Colonic mucosa (tissue), 4 donors: ENCODE measurements at regions not wholly inside any gene's neighbourhood (a gene's known extent, or its start where the extent isn't known, plus 50 kb on each side); places are given as distances from the start of the nearest gene placed in this dataset.

Source experiments
- DNase-seq: peaks from one replicate; pipeline ENCODE4 v3.0.0-alpha.2; 2020
- H3K27ac ChIP-seq: fragments of 200-600 bp; one replicate; pipeline ENCODE4 v1.8.0; 2021
- H3K27me3 ChIP-seq: fragments of 200-600 bp; one replicate; pipeline ENCODE4 v1.8.0; 2021
- H3K36me3 ChIP-seq: fragments of 200-600 bp; one replicate; pipeline ENCODE4 v1.8.0; 2021
- H3K4me1 ChIP-seq: fragments of 200-600 bp; one replicate; pipeline ENCODE4 v1.8.0; 2021; ENCODE audit warnings: mild to moderate bottlenecking
- H3K4me3 ChIP-seq: fragments of 200-600 bp; one replicate; pipeline ENCODE4 v1.8.0; 2021
- H3K9ac ChIP-seq, 2 donors: one replicate each; pipeline ENCODE4 v1.7.0; 2013; ENCODE audit warnings: control low read depth in 2 of 2, low read depth in 2 of 2, low read length in 2 of 2
- H3K9me3 ChIP-seq: fragments of 200-600 bp; one replicate; pipeline ENCODE4 v1.8.0; 2021
- CTCF ChIP-seq: fragments of 200-600 bp; IDR thresholded peaks from one replicate; pipeline ENCODE4 v1.8.0; 2022; ENCODE audit warnings: antibody characterized with exemption, mild to moderate bottlenecking
- intact Hi-C: fragments of 100-400 bp; cut with DNase I; formaldehyde crosslinking; loops from one replicate; pipeline ENCODE4 v1.14.1; 2022
- donor health status: healthy.
- donor health status: DM: no; HTN: no; CAD: no.
- donor health status: DM: no; HTN: no; CAD: no.

- no peak for TF ChIP-seq CTCF
- no peak for DNase-seq
- Histone ChIP-seq H3K4me3 (no peak overlapping the region), H3K27ac (no peak overlapping the region), H3K9me3 (no peaks in the 10 kb centered on the region), H3K4me1 (no peaks in the 10 kb centered on the region), H3K27me3 (no peaks in the 10 kb centered on the region), H3K36me3 (no peaks in the 10 kb centered on the region), H3K9ac (no peak overlapping the region)
- intact Hi-C loops: no loop called here
Measured at GRCh38 chr15:29418931-29419330, 149.3 kb upstream of the NSMCE3 start.

- no peaks in the 10 kb centered on the region for H3K4me1 ChIP-seq
- H3K9me3 ChIP-seq: no peaks in the 10 kb centered on the region
- no peak overlapping the region for H3K9ac ChIP-seq
- no peaks in the 10 kb centered on the region for H3K27me3 ChIP-seq
- no peak overlapping the region for H3K27ac ChIP-seq
- DNase-seq: no peak
- intact Hi-C loops: no loop called here
- no peaks in the 10 kb centered on the region for H3K36me3 ChIP-seq
- H3K4me3 ChIP-seq: no peak overlapping the region
- TF ChIP-seq CTCF: no peak
Measured at GRCh38 chr15:29418178-29418577, 148.6 kb upstream of the NSMCE3 start.

- no peak for DNase-seq
- Histone ChIP-seq H3K4me3 (no peak overlapping the region), H3K27me3 (no peaks in the 10 kb centered on the region), H3K36me3 (no peaks in the 10 kb centered on the region), H3K4me1 (no peaks in the 10 kb centered on the region), H3K9me3 (no peaks in the 10 kb centered on the region), H3K9ac (no peak overlapping the region), H3K27ac (no peak overlapping the region)
- intact Hi-C loops: no loop called here
- TF ChIP-seq CTCF: no peak
Measured at GRCh38 chr15:29411299-29411698, 141.7 kb upstream of the NSMCE3 start.

GRCh38 chr15:29410338-29410737, 140.7 kb upstream of the NSMCE3 start:
- H3K9me3 ChIP-seq: no peaks in the 10 kb centered on the region
- no peak for TF ChIP-seq CTCF
- H3K27ac ChIP-seq: no peak overlapping the region
- H3K9ac ChIP-seq: no peak overlapping the region
- no peak for DNase-seq
- H3K36me3 ChIP-seq: no peaks in the 10 kb centered on the region
- no peaks in the 10 kb centered on the region for H3K27me3 ChIP-seq
- H3K4me3 ChIP-seq: no peak overlapping the region
- intact Hi-C loops: no loop called here
- H3K4me1 ChIP-seq: no peaks in the 10 kb centered on the region

- Histone ChIP-seq H3K27ac (no peak overlapping the region), H3K4me1 (no peaks in the 10 kb centered on the region), H3K4me3 (no peak overlapping the region), H3K9ac (no peak overlapping the region), H3K36me3 (no peaks in the 10 kb centered on the region), H3K9me3 (no peaks in the 10 kb centered on the region), H3K27me3 (no peaks in the 10 kb centered on the region)
- TF ChIP-seq CTCF: no peak
- DNase-seq: no peak
- intact Hi-C loops: no loop called here
Measured at GRCh38 chr15:29409890-29410289, 140.3 kb upstream of the NSMCE3 start.

- Histone ChIP-seq H3K27me3 (no peaks in the 10 kb centered on the region), H3K9me3 (no peaks in the 10 kb centered on the region), H3K27ac (no peak overlapping the region), H3K4me1 (no peaks in the 10 kb centered on the region), H3K36me3 (no peaks in the 10 kb centered on the region), H3K9ac (no peak overlapping the region), H3K4me3 (no peak overlapping the region)
- no peak for TF ChIP-seq CTCF
- DNase-seq: no peak
- intact Hi-C loops: no loop called here
Measured at GRCh38 chr15:29405564-29405963, 135.9 kb upstream of the NSMCE3 start.
